ENCODE measurements at regions not wholly inside any gene's neighbourhood (a gene's known extent, or its start where the extent isn't known, plus 50 kb on each side); places are given as distances from the start of the nearest gene placed in this dataset.

DNA sequence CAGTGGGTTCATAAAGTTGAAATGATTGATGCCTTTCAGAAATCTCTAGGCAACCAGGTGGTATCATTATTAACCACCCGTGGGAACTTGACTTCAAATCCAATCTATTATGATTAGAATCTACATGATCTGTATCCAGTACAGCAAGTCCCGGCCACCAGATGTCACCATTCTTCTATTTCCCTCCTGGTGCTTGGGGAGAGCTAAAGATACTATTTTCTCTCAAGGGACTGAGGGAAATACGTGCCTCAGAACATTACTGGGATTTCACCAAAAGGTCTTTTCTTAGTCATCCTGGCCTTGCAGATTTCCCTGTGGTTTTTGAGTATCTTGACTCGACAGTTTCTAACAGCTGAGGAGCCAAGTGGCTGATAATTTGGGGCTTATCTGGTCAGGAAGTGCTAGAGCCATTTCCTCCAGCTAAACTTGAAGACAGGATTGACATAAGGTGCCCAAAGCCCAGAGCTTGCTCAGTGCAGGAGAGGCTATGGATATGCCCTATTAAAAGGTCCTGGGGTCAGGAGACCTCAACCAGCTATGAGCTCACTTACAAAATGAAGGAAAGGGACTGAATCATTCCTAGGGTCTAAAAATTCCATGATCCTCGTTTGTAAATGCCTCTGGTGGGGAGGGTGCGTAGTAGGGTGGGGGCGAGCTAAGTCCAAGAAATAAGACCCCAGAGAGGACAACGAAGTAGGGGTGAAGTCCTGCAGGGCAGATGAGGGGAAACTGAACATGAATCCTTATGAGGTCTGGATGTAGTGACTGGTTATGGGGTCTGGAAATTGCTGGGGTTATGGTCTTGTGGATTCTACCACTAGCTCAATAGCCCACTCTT is 135.4 kb upstream of the MGAT5 start (continued):
- peak; percentile 30; the same call in 1 of the 2 replicates for TF ChIP-seq ZBTB7A (IDR thresholded peaks at IDR 0.05; ENCODE audit: borderline replicate concordance, control insufficient read depth, low read depth, low read length)
- TF ChIP-seq HCFC1 (IDR thresholded peaks at IDR 0.05; ENCODE audit: low read depth, low read length) = 0 out of 2 replicates have a peak, but pooled peaks have one; percentile 32
- TF ChIP-seq FOXA3 (CRISPR knock-in tag; conservative IDR thresholded peaks at IDR 0.05 in 1 of 2, IDR thresholded peaks at IDR 0.05 in 1 of 2) = peak; percentile 20 to 55; a peak in 3 of 4 replicates
- TF ChIP-seq STAT5A (IDR thresholded peaks at IDR 0.05; ENCODE audit: borderline replicate concordance, low read length) = peak; percentile 93
- TF ChIP-seq BRD9 (IDR thresholded peaks at IDR 0.05; ENCODE audit: low read depth, partially characterized antibody) = peak; percentile 56
- TF ChIP-seq ZFX (CRISPR knock-in tag; IDR thresholded peaks at IDR 0.05) = no peak
- no peak for TF ChIP-seq ZNF165 (CRISPR knock-in tag; IDR thresholded peaks at IDR 0.05; ENCODE audit: borderline replicate concordance)
- peak; percentile 99 for TF ChIP-seq HDAC2 (IDR thresholded peaks at IDR 0.05)
- TF ChIP-seq RAD21 (CRISPR knock-in tag; conservative IDR thresholded peaks at IDR 0.05 in 1 of 2, IDR thresholded peaks at IDR 0.05 in 1 of 2) = peak; percentile 99
- TF ChIP-seq E2F1 (CRISPR knock-in tag; IDR thresholded peaks at IDR 0.05) = peak; percentile 29; the same call in 1 of the 2 replicates
- TF ChIP-seq CCAR2 (IDR thresholded peaks at IDR 0.05; ENCODE audit: low read depth, low read length) = no peak
- no peak for TF ChIP-seq E2F4 (CRISPR knock-in tag; IDR thresholded peaks at IDR 0.05; ENCODE audit: low read depth)
- no peak for TF ChIP-seq DIDO1 (tag; IDR thresholded peaks at IDR 0.05; ENCODE audit: low read depth)
- no peak for TF ChIP-seq ZNF217 (CRISPR knock-in tag; IDR thresholded peaks at IDR 0.05)
- peak; percentile 98 for TF ChIP-seq DEAF1 (CRISPR knock-in tag; IDR thresholded peaks at IDR 0.05)
